Activated CD4-positive, alpha-beta T cell treated with anti-CD3 and anti-CD28 coated beads, Interleukin-2, amount 50 U/mL, for 16 hours (primary cell): ENCODE measurements at regions not wholly inside any gene's neighbourhood (a gene's known extent, or its start where the extent isn't known, plus 50 kb on each side); places are given as distances from the start of the nearest gene placed in this dataset.
A peak's percentile ranks its signal among the peaks of the same experiment; 100 is the strongest.

Experiments
- DNase-seq: peaks from one replicate; pipeline ENCODE4 v3.0.0-alpha.2; 2020

GRCh38 chr10:6918305-6918704, 338.2 kb upstream of the PRKCQ start:
- peak; percentile 68 for DNase-seq

DNA sequence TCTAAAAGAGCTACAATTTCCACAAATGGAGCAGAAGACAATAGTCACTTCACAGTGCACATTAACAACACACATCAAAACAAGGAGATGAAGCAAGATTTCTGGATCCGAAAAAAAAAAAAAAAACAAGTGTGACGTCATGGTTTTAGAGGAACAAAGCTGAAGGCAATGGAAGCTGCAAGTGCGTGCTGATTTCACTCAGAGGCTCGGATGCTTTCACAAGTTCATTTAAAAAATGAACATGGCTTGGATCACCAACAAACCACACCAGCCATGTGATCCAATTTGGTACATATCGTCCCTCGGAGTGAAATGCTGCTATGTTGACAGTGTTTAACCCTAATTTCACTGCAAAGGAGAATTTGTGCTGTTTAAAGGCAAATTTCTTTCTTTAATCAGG, 337.0 kb upstream of the PRKCQ start:
- no peak for DNase-seq

DNA sequence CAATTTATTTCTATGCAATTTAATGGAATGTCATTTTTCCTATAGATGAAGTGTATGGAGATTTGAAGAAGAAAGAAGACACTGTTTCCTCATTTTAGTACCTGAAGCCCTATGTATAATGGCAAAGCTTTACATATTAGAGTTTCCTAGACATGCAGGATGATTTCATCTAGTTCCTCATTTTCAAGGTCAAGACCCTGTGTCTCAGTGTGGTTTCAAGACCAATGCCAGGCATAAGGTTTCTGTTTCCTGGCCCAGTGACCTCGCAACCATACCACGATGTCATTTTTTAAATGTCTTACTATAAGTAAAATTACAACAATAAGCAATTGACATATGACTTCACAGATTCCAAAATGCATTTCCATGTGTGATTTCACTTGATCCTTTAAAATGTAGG, 336.5 kb upstream of the PRKCQ start:
- DNase-seq, result no peak

GRCh38 chr10:6915307-6915706, 335.2 kb upstream of the PRKCQ start:
- DNase-seq, result no peak

GRCh38 chr10:6912929-6913328, 332.9 kb upstream of the PRKCQ start:
- DNase-seq, result peak; percentile 55

DNA sequence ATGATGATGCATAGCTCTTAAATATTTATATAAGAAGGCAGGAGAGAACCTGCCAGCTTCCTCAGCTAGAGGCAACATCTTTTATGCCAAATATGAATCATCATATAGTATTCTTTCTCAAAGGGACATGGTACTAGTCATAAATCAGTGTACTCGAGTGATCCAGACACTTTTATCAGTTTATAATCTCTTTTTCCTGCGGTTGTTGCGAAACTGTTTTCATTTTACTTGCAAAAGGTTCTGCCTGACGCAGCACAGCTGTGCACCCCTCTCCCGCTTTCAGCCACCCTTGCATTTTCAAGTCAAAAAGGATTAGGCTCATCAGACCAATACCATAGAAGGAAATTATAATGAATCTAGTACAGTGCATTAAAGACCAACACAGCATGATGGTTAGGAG, 332.3 kb upstream of the PRKCQ start:
- peak; percentile 78 for DNase-seq

GRCh38 chr10:6912021-6912420, 331.9 kb upstream of the PRKCQ start:
- DNase-seq, result no peak

DNA sequence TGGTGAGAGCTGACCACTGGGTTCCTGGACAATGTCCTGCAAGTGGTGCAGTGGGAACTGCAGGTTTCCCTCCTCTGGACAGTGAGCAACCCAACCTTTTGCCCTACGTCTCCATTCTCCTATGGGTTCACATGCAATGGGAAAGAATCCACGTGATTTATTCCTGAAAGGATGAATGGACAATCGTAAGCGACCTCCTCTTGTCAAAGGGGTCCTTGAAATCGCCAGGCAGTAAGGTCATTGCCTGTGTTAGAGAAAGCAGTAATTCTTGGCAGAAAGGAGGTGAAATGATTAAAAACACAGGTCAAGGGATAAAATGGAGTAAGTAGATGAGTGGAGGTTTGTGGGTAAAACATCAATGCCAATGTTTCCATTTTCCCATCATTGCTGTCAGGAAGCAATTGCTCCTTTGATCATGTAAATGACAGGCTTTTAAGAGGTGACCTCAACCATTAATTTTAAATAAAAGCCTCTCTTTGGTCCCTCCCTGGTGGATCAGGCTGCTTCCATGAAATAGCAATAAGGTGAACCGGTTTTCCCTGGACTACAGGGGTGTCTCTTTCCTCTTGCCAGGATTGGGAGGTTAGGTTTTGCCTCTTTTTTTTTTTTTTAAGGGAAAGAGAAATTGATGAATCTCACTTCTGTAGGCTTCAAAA, 330.0 kb upstream of the PRKCQ start:
- DNase-seq, result no peak

DNA sequence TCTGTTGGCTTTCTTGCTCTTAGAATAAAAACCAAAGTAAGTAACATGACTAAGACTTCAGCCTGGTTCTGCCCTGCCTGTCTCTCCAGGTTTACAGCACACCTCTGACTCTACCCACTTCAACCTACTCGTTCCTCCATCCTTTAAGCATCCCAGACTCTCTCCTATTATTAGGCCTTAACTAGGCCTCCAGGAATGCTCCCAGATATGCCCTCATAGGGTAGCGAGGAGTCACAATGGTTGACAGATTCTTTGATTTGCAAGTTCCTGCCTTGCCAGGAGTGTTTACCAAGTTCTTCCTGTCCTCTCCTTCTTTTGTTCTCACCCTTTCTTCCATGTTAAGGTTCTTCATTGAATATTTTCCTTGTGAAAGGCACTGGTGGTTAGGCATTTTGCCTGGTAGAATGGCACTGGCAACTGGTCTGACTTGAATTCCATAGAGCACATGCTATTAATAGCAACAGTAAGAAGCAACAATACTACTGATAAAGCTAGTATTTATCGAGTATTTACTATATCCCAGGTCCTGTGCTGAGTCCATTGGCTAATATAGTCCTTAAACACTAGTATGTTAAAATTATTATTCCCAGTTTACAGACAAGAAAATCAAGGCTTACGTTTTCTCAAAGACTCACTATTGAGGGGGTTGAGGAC, 327.9 kb upstream of the PRKCQ start:
- DNase-seq, result no peak

GRCh38 chr10:6894405-6894804, 314.3 kb upstream of the PRKCQ start:
- DNase-seq, result no peak

DNA sequence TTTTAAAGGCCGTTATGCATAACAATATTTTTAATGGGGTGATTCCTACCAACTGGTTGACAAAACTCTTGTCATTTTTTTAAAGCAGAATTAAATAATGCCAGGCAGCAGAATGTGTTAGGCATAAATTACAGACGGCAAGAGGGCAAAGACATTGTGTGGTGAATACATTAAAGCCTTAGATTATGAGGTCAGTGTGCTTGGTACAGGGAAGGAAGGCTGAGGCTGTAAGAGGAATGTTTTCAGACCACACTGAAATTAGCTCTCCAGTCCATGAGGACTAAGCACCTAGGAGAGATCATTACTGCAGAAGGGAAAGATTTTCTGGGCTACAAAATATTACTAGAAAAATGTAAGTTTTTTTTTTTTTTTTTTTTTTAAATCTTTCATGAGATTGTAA, 312.8 kb upstream of the PRKCQ start:
- no peak for DNase-seq

GRCh38 chr10:6891924-6892323, 311.8 kb upstream of the PRKCQ start:
- no peak for DNase-seq

DNA sequence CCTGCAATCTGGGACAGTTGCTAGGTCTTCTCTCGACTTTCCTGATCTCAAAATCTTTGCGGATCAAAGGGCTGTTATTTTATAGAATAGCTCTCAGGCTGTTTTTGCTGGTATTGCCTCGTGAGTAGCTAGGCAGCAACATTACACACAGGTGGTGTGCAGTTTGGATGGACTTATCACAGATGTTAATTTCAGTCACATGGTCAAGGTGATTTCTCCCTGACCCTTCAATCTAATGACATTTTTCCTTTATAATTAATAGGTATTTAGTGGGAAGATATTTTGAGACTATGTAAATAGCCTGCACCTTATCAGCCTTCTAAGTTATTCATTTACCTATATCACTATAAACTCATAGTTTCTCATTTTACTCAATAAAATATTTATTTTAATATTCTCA, 309.6 kb upstream of the PRKCQ start:
- no peak for DNase-seq

GRCh38 chr10:6888434-6888833, 308.4 kb upstream of the PRKCQ start:
- DNase-seq, result no peak

DNA sequence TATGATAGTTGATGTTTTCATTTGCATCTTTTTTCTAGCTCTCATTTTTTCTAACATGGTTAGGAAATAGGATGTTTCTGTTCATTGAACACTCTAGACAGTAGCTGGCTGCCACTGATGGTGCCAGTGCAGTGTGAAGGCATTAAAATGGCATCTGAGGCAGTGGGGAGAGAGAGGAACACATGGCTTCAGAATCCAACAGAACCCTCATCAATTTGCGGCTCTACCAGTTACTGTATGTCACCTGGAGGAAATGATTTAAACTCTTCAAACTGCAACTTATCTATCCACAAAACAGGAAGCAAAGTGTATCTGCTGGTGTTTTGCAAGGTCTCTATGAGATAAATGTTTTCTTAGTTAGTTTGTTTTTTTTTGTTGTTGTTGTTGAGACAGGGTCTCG, 305.2 kb upstream of the PRKCQ start:
- DNase-seq, result no peak

DNA sequence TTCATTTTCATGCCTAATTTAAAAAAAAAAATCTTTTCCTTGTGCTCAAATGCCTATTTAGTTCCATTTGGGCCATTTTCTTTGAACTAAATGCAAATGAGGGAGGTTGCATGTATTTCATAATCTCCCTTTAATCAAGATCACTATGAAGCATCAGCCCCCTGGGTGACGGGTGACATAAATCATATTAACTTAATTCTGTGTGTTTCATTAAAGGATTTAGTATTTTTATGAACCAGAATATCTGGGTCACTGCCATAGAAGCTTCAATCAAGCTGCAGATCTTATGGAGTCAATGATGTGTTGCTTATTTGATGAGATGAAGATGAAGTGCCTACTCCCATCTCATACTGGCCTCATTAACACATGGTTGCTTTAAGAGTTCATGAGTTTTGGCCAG, 301.9 kb upstream of the PRKCQ start:
- no peak for DNase-seq

DNA sequence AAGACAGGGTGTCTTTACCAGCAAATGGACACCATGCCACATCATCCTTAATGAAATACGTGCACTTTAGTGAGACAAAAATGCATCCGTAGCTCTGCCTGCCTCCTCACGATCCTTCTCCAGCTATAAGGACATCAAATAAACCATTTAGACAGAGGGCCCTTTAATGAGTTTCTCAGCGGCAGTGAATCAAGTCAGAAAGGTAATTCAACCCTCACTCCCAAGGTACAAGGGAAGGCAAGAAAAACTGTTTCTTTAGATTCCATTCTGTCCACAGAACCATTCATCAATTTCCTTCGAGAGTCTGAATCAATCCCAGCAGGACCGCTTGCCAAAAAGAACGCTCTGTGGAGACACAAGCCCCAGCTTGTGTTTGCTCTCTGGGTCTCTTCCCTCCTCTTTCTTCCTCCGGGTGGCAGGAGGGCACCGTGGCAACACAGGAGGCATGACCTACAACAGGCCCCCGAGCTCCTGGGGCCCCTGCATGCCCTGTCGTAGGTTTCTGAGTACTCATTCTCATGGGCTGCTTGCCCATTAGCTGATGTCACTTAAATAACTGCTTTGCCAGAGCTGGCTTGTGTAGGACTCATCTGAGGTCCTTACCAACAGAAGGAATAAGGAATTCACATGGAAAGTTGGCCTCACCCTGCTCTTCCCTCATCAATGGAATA, 297.8 kb upstream of the PRKCQ start:
- DNase-seq, result no peak

- DNase-seq, result no peak
These were observed 297.3 kb upstream of the PRKCQ start for GRCh38 chr10:6877336-6877721.

GRCh38 chr10:6875269-6875865, 295.3 kb upstream of the PRKCQ start:
- no peak for DNase-seq

GRCh38 chr10:6871128-6871527, 291.1 kb upstream of the PRKCQ start:
- DNase-seq, result no peak

DNA sequence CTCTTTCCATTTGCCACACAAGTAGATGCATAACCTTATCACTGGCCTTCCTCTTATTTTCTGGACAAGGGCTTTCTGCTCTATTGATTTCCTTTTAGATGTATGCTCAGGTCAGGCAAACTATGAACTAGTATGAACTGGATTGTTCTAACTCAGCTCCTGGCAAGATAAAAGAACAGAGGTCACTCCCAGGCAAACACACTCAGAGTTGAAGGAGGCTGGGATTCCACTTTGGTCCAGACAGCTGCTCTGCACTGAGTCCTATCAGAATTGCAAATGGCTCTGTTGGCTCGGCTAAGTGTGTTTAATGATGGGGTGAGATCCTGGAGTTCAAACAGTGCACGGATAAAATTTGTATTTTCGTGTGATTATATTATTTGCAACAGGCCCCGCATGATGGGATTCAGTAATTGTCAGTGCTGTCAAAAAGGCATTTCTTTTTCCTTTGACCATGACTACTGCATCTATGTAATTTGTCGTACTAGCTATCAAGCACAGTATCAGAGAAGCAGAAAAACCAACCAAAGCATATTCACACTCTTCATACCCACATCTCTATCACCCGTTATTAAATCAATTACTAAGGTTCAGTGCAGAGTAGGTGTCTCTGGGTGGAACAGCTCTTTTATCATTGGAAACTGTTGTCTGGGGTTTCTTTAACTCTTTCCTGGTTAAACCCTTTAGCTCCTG, 288.1 kb upstream of the PRKCQ start:
- DNase-seq, result no peak

GRCh38 chr10:6866757-6867156, 286.7 kb upstream of the PRKCQ start:
- DNase-seq, result no peak

DNA sequence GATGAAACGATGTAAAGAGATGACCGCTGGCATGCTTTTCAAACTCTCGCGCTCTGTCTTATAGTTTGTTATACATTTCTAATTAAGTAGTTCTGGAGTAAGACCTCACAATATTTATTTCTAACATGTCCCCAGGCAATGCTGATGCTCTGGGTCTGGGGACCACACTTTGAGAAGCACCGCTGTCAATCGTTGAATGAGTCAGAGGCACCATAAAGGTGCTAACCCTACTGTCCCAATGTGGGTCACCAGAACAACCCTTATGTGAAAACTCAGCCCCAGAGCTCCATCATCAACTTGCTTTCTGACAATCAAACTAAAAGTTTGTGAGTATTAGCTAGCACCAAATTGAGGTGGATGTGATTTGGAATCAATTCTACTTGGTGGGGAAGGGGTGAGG, 284.1 kb upstream of the PRKCQ start:
- no peak for DNase-seq

GRCh38 chr10:6863381-6863780, 283.3 kb upstream of the PRKCQ start:
- no peak for DNase-seq
